GM18502 (cell line): ENCODE measurements at regions not wholly inside any gene's neighbourhood (a gene's known extent, or its start where the extent isn't known, plus 50 kb on each side); places are given as distances from the start of the nearest gene placed in this dataset.
"Not testable (repeated sequence)": the region's sequence is repeated elsewhere in the genome, so short reads cannot be mapped to it uniquely, and the experiment has no call there.

ENCODE experiments used
- ATAC-seq: cut with Tn5 transposase; IDR thresholded peaks from one replicate; pipeline ENCODE4 v1.9.1; 2021; ENCODE audit warnings: mild to moderate bottlenecking; ENCODE audit not compliant: unreplicated experiment, poor library complexity

DNA sequence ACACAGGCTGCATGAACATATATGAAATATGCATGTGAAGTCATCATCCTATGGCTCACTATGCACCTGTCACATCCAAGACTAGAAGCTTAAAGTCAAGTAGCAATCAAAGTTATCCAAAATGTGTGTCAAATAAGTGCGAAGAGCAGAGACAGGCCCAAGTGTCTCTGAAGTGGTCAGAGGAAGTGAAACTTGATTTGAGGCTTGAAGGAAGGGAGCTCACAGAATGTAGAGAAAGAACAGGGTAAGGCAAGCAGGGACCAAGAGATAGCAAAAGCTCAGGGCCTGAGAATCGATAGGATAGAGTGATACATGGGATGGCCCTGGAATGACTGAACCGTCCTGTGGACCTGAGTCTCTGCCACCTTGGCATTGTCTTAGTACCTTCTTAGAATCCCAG lies 274.3 kb upstream of the TRPC7 start:
- peak; percentile 64 for ATAC-seq

DNA sequence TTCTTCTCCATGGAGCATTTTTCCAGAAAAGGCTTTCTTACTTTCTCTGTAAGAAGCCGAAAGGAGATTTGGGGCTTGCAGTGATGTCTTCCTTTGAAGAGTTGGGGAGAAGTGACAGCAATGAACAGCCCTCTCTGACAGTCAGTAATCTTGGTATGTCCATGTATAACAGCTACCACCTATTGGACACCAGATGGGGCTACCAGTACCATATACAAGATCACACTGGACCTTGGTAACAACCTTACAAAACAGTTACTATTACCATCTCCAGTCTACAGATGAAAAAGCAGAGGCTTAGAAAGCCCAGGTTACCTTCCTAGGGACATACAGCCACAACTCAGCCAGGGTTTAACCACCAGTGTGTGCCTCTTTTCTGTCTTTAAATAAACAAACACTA lies 272.7 kb upstream of the TRPC7 start:
- ATAC-seq = no peak

DNA sequence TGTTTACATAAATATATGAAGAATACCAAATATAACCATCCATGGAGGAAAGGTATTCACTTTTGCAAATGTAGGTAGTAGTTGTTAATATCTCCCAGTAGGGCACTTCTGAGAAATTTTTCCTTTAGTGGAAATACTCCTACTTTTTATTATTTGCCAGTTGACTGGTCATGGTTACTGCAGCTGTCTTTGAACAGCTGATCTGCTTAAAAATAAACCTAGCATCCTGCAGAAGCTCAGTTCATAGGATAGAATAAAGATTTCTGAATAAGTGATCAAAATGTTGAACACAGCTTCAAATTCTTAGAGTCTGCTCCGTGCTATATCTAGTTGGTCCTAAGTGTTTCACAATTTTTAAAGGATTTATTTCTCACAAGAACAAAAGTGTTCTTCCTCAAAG lies 270.7 kb upstream of the TRPC7 start:
- no peak for ATAC-seq

DNA sequence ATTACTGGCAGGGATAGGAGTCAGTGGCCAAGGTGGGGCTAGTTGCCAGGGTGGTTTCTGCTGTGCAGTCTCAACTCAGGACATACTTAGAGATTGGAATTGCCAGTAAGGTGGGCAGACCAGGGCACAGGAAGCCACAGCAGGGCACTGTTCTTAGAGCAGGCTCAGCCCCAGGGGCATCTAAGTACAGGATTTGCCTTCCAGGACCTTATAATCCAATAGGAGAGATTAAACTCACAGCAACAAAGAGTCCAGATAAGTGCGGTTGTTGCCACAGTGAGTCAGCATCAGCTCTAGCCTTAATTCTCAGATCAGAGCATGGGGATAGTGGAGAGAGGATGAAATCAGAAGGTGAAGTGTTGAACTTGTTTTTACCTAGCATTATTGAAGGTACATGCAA lies 265.8 kb upstream of the TRPC7 start:
- ATAC-seq = no peak

DNA sequence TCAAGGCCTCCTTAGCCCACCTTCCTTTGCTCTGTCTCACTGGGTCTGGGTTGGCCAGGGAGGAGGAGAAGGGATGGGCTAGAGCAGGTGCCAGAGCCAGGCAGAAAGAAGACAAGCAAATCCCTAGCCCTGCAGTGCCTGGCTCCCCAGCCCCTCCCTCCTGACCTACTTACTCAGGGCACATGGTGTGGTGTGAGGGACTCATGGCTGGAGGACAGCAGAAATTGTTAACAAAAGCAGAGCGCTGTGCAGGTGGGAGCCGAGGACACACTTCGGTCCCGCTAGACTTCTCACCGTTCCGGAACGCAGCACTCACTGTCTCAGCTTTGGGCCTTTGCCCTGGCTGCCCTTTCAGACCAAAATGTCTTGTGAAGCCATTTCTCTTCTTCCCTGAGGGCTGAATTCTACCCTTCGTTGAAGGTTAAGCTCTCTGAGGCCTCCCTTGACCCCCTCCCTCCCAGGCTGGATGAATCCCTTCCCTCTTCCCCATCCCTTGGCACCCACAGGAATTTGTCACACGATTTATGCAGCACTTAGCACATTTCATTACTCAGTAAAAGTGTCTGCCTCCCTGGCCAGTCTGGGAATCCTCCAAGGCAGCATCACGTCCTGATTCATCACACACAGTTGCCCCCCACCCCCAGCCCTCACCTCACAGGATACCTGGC lies 263.9 kb upstream of the TRPC7 start:
- ATAC-seq = no peak

DNA sequence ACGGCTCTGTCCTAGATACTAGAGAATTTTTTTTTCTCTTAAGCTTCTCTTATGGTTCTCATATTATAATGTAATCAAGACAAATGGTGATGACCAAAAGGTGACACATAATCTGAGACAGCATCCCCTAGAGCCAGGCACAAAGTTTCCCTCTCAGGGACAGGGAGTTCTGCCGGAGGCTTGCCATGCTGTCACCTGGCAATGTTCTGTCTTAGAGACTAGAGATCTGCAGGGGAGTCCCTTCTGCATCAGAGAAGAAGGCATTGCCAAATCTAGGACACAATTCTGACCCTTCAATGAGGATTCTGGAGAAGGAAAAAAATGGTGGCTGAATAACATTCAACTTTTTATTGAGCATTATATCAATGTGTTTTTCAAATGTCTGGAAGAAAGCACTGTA lies 261.2 kb upstream of the TRPC7 start:
- ATAC-seq = no peak

DNA sequence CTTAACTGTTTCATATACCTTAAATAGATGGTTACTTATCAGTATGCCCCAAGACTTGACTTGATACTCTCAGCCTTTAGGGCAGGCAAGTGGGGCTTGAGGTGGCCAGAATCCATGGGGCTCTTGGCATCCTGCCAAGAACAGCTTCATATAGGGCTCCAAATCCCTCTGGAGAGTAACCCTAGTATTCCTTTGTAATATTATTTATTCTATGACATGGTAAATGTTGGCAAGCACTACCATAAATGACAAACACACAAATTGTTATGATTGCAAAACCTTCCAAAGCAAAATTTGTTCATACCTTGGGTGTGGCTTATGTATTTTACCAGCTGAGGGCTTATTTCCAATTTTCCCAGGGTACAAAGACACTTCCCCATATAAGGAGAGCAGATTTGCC lies 257.4 kb upstream of the TRPC7 start:
- no peak for ATAC-seq

DNA sequence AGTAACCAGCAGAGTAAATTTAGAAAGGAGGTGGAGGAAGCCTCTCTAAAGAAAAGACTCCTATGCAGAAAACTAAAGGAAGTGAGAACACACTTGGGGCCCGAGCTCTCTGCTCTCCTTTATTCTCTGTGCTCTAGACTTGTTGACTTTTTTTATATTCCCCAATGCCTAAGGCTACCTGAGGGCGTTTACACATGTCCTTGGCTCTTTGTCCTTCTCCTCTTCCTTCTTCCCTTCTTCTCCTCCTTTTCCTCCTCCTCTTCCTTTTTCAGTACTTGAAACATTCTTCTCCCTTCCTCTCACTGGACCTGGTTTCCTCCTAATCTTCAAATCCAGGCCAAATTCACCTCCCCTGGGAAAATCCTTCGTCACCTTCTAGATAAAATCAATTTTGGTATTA lies 256.4 kb upstream of the TRPC7 start:
- no peak for ATAC-seq

DNA sequence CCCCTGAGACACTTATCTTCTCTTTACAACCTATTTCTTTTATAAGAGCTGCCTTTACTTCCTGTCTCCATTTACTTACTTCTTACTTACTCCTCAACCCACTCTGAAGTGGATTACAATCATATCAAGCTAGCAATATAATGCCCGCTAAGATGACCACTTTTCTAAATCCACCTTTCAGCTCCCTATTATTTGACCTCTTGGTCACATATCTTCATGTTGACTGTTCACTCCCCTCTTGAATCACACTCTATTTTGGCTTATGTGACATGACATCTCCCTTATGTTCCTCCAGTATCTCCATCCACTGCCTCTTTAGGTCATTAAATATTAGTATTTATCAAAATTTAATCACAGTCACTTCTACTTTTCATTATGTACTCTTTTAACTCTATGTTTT lies 255.3 kb upstream of the TRPC7 start:
- ATAC-seq = no peak

DNA sequence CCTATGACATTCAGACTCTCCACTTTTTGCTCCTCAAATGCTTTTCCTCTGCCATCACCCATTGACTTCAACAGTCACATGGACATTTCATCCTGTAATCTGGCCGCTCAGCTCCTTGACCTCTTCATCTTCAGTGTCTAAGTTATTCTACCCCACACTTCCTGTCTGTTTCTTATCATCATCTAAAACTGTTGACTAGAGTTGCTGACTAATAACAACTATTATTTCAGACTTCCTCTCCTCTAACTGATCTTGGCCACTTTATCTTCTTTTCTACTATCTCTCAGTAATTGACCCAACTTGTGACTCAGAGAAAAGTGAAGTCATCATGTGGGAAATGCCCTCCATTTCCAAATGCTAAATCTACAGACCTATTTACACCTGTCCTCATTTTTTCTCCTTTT lies 254.7 kb upstream of the TRPC7 start:
- no peak for ATAC-seq

DNA sequence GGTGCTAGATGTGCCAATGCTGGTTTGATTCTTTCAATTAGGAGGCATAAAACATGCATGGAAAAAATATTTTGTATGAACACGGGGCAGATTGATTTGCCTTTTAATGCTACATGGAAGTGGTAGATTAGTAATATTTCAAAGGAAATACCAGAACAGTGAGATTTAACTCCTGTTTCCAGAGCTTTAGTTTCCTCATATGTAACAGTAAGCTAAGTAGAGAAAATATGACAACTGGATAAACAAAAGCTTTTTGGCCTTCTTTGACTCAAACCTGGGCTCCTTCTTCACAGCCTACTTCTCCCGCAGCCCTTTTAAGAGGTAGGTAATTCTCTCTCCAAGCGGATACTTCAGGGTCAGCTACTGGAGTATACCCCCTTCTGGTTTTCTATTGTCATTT lies 254.2 kb upstream of the TRPC7 start:
- ATAC-seq = no peak

DNA sequence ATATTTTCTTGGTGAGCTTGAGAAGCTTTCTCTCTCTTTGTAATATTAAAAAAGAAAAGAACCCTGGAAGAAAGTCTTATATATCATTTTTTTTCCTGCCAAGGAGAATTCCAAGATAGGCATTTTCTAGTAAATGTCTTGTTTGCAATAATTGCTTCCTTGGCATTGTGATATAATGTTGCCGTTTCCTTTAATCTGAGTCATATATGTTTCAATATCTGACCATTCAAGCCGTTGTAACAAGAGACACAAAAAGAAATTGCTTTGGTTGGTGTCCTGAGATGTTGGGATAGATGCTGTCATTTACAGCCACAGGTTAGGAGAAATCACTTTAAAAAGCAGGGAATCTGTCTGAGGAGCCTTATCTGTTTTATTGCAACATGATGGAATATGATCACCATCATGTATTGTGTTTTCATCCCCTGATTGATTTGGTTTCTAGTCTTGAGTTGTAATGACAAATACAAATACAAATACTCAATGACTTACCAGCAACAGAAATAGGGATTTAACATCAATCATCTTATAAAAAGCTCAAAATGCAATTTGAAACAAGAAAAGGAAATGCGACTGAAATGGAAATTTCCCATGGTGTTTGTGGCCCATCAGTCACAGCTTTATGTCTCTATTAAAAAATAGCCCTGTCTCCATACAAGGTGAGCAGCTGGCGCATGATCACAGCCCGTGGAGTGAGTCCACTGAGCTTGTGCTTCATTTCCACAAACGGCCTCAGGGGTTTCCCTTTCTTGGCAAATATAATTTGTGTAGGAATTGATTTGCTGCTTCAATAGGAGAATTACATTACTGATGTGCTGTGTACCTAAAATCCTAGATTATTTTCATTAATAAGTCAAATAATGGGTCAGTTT lies 250.1 kb upstream of the TRPC7 start:
- ATAC-seq = no peak

DNA sequence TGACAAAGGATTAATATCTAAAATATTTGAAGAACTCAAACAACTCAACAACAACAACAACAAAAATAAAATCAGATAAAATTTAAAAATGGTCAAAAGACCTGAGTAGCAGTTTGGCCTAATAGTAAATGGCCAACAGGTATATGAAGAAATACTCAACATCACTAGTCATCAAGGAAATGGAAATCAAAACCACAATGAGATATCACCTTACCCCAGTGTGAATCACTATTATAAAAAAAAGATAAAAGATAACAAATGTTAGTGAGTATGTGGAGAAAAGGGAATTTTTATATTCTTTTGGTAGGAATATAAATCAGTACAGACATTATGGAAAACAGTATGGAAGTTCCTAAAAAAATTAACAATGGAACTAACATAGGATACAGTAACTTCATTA lies 247.9 kb upstream of the TRPC7 start:
- no peak for ATAC-seq

DNA sequence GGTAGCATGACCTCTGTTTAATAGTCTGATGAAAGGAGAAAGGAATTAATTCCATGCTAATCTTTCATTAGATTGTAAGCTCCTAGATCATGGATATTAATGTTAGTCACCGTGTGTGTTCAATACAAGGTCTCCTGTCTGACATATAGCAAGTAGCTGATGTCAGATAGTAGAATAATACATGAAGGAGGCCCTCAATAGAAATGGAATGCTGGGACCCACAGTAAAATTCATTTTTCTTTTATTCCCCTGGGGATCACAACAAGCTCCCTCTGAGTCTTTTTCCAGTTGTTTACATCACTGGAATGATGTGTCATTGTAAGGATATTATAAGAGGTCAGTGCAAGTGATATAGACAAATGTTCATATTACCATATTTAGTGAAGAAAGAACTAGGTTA lies 240.3 kb upstream of the TRPC7 start:
- ATAC-seq = no peak

DNA sequence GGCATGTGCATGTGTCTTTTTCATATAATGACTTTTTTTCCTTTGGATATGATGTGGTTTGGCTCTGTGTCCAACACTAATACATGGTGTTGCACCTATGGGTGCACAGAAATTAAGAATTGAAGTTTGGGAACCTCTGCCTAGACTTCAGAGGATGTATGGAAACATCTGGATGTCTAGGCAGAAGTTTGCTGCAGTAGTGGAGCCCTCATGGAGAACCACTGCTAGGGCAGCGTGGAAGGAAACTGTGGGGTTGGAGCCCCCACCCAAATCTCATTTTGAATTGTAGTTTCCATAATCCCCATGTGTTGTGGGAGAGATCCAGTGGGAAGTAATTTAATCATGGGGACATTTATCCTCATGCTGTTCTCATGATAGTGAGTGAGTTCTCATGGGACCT lies 235.0 kb upstream of the TRPC7 start:
- no peak for ATAC-seq

DNA sequence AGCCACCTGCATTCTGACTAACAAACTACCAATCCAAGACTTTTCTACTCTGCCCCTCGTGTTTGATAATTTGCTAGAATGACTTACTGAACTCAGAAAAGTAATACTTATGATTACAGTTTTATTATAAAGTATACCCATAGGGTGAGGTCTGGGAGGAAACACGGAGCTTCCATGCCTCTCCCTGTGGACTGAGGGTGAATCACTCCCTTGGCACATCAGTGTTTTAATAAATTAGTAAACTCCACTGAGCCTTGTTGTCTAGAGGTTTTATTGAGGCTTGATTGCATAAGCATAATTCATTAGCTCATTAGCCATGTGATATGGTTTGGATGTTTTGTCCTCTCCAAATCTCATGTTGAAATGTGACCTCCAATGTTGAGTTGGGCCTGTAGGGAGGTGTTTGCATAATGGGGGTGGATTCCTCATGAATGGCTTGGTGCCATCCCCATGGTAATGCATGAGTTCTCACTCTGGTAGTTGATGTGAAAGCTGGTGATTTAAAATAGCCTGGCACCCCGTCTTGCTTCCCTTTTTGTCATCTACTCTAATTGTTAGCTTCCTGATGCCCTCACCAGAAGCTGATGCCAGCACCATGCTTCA lies 233.6 kb upstream of the TRPC7 start:
- ATAC-seq = no peak

DNA sequence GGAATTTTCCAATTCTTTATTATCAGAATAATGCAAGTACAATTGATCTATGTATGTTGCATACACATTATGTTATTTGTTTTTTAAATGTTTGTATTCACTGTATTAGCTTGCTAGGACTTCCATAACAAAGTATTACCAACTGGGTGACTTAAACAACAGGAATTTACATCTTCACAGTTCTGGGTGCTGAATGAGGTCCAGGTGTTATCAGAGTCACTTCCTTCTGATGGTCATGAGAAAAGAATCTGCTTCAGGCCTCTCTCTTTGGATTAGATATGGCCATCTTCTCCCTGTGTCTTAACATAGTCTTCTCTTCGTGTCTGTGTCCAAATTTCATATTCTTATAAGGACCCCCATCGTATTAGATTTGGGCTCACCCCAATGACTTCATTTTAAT lies 229.1 kb upstream of the TRPC7 start:
- no peak for ATAC-seq

DNA sequence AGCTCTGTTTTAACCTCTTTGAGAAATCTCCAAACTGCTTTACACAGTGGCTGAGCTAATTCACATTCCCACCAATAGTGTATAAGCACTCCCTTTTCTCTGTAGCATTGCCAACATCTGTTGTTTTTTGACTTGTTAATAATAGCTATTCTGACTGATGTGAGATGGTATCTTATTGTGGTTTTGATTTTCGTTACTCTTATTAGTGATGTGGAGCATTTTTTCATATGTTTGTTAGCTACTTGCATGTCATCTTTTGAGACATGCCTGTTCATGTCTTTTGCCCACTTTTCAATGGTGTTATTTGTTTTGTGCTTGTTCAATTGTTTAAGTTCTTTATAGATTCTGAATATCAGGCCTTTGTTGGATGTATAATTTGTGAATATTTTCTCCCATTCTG lies 225.2 kb upstream of the TRPC7 start:
- ATAC-seq = no peak

DNA sequence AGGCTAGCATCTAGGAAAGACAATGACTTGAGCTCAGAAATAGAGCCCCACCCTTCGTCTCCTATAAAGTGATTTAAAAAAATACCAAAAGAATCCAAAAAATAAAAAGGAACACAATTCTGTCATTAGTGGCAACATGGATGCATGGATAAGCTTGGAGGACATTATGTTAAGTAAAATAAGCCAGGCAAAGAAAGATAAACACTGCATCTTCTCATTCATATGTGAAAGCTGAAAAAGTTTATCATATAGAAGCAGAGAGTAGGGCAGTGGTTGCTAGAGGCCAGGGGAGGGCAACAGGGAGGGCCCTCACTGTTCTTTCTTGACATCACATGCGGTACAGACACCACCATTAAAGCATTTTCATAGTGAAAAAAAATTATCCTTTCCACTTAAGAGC lies 220.9 kb upstream of the TRPC7 start:
- no peak for ATAC-seq

DNA sequence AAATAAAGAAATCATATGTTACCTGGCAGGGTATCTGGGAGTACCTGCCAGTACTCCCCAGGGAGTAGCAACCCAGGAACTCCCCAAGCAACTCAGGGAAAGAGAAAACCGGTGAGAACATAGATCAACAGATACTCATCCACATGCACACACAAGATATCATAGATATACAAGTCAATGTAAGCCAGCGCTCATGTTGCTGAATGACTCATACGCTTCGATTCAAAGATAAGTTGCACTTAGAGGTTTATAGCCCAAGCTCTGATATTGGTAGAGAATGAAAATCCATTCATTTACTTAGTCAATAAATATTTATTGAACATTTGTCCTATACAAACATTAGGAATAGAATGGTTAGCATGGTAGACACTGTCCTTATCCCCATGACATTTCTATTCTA lies 219.1 kb upstream of the TRPC7 start:
- ATAC-seq = no peak

DNA sequence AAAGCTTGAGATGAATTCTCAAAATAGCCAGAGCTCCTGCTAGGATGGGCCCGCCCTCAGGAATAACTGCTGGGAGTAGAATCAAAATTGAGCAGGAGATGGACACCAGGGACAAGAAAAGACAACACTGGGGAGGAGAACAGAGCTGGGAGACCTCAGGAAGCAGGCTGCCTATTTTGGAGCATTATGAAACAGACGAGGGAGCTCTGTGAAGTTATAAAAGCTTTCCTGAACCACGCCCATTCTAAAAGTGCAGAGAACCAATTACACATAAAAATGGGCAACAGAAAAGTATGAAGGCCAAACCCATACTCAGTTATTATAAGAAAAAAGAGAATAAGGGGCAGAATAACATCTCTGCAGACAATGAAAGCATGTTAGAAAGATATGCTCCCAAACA lies 213.9 kb upstream of the TRPC7 start:
- no peak for ATAC-seq

DNA sequence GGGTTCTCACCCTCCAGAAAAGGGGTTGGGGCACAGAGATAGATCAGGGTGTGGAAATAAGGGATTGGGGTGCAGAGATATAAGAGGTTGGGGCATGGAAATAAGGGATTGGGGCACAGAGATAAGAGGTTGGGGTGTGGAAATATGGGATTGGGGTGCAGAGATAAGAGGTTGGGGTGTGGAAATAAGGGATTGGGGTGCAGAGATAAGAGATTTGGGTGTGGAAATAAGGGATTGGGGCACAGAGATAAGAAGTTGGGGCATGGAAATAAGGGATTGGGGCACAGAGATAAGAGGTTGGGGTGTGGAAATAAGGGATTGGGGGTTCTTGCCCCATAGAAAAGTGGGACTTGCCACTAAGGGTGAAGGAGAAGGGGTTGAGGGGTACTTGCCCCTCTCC lies 204.5 kb upstream of the TRPC7 start:
- ATAC-seq = not testable (repeated sequence)
